Spleen (tissue), 11 donors: ENCODE measurements at regions not wholly inside any gene's neighbourhood (a gene's known extent, or its start where the extent isn't known, plus 50 kb on each side); places are given as distances from the start of the nearest gene placed in this dataset.

ENCODE experiments used
- DNase-seq: peaks from one replicate; pipeline ENCODE4 v3.0.0-alpha.2; 2020
- H3K27ac ChIP-seq, 8 donors: fragments of 200-600 bp; sonication (generic) in 7 of 8; 1 replicate in 4 of 8; 2 replicates in 4 of 8; pipeline versions ENCODE4 v1.5.0 to v1.8.0; 2016 to 2021; ENCODE audit warnings: inconsistent platforms in 4 of 8, mild to moderate bottlenecking in 4 of 8, moderate library complexity in 1 of 8
- H3K27me3 ChIP-seq, 7 donors: fragments of 200-600 bp; sonication (generic) in 6 of 7; replicated peaks in 1 of 7; 1 replicate in 4 of 7; 2 replicates in 3 of 7; pipeline versions ENCODE4 v1.5.0 to v1.8.0; 2016 to 2021; ENCODE audit warnings: inconsistent platforms in 3 of 7, mild to moderate bottlenecking in 1 of 7
- H3K36me3 ChIP-seq, 6 donors: fragments of 200-600 bp; sonication (generic) in 5 of 6; 1 replicate in 4 of 6; 2 replicates in 2 of 6; pipeline versions ENCODE4 v1.5.0 to v1.8.0; 2016 to 2021; ENCODE audit warnings: inconsistent platforms in 2 of 6
- H3K4me1 ChIP-seq, 6 donors: fragments of 200-600 bp; sonication (generic) in 5 of 6; 1 replicate in 3 of 6; 2 replicates in 3 of 6; pipeline versions ENCODE4 v1.5.0 to v1.8.0; 2016 to 2021; ENCODE audit warnings: inconsistent platforms in 3 of 6
- H3K4me3 ChIP-seq, 8 donors: fragments of 200-600 bp; sonication (generic) in 7 of 8; 1 replicate in 4 of 8; 2 replicates in 4 of 8; pipeline versions ENCODE4 v1.5.0 to v1.8.0; 2016 to 2021; ENCODE audit warnings: inconsistent platforms in 4 of 8, mild to moderate bottlenecking in 4 of 8, moderate library complexity in 2 of 8
- H3K9me3 ChIP-seq, 8 donors: fragments of 200-600 bp; sonication (generic) in 7 of 8; 1 replicate in 4 of 8; 2 replicates in 4 of 8; pipeline versions ENCODE4 v1.5.0 to v1.8.0; 2016 to 2021; ENCODE audit warnings: inconsistent platforms in 4 of 8
- POLR2A ChIP-seq, 3 donors: fragments of 450-650 bp; IDR thresholded peaks; one replicate each; pipeline ENCODE4 v1.5.1; 2017; ENCODE audit warnings: antibody characterized with exemption in 3 of 3, mild to moderate bottlenecking in 1 of 3
- WGBS, 5 donors: extraction: QIAGEN DNeasy Blood & Tissue Kit in 3 of 5; methylation state at CpG; one replicate each; pipeline versions ENCODE4 v1.1.5 to v1.1.7; 2013 to 2018; 5-methylcytosine and 5-hydroxymethylcytosine counted together
- intact Hi-C: fragments of 100-400 bp; cut with DNase I; formaldehyde crosslinking; loops from one replicate; pipeline ENCODE4 v1.15.0; 2023; ENCODE audit warnings: low total_unique reads
- TF ChIP-seq, protein P1 (sequence below), 11 experiments: fragments of 200-600 bp in 7 of 11; fragments of 450-650 bp in 4 of 11; sonication (generic) in 4 of 11; IDR thresholded peaks in 8 of 11; conservative IDR thresholded peaks in 3 of 11; 1 replicate in 7 of 11; 2 replicates in 4 of 11; pipeline versions ENCODE4 v1.4.0 to v1.8.0; 2016 to 2021; ENCODE audit warnings: antibody characterized with exemption in 11 of 11, inconsistent platforms in 4 of 11, mild to moderate bottlenecking in 1 of 11
- donor health status: healthy with polysubstance abuse.
- donor health status: DM: no; HTN: no; CAD: no; lungs with moderate emphysema.
- donor health status: DM: no; HTN: no; CAD: no.
- donor health status: Bipolar disorder and iron deficiency.
- donor health status: healthy.
- donor health status: DM: no; HTN: no; CAD: no.
- donor health status: DM: yes; HTN: yes; CAD: no.

DNA sequence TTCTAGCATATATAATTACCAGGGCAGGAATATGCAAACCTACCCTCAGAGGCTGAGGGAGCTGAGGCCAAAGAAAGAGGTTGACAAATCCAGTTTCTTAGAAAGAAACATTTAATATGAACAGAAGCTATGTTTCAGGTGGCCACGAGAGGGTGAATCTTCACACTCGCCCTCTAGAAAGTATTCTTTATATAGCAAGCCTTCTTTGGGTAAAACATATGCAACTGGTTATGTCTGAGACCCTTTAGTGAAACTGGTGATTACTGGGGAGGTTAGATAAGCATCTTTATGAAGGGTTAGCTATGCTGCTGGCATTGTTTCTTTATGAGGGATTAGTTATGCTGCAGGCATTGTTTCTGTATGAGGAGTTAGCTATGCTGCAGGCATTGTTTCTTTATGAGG lies 50.7 kb upstream of the GOLGA6L2 start:
- intact Hi-C loops: no loop called here
- DNase-seq: no peak

More for the DNA sequence above, 50.7 kb upstream of the GOLGA6L2 start:
- no peaks in the 10 kb centered on the region for H3K27me3 ChIP-seq
- H3K9me3 ChIP-seq: no peaks in the 10 kb centered on the region
- WGBS, 5 donors: 1 to 28% (median 4%) methylated on average over 2 of the region's 2 CpGs
- TF ChIP-seq, protein P1, sequence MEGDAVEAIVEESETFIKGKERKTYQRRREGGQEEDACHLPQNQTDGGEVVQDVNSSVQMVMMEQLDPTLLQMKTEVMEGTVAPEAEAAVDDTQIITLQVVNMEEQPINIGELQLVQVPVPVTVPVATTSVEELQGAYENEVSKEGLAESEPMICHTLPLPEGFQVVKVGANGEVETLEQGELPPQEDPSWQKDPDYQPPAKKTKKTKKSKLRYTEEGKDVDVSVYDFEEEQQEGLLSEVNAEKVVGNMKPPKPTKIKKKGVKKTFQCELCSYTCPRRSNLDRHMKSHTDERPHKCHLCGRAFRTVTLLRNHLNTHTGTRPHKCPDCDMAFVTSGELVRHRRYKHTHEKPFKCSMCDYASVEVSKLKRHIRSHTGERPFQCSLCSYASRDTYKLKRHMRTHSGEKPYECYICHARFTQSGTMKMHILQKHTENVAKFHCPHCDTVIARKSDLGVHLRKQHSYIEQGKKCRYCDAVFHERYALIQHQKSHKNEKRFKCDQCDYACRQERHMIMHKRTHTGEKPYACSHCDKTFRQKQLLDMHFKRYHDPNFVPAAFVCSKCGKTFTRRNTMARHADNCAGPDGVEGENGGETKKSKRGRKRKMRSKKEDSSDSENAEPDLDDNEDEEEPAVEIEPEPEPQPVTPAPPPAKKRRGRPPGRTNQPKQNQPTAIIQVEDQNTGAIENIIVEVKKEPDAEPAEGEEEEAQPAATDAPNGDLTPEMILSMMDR (IDR thresholded peaks at IDR 0.05 in 8 of 11, conservative IDR thresholded peaks at IDR 0.05 in 3 of 11): peak in 2 of 11 experiments; percentile 10 to 19
- TF ChIP-seq POLR2A (IDR thresholded peaks at IDR 0.05): no peak
- no peak overlapping the region for H3K4me3 ChIP-seq
- no peaks in the 10 kb centered on the region for H3K36me3 ChIP-seq
- H3K4me1 ChIP-seq: no peaks in the 10 kb centered on the region
- no peak overlapping the region for H3K27ac ChIP-seq
